Calu3 (cell line): ENCODE measurements at regions not wholly inside any gene's neighbourhood (a gene's known extent, or its start where the extent isn't known, plus 50 kb on each side); places are given as distances from the start of the nearest gene placed in this dataset.
"Not testable (repeated sequence)": the region's sequence is repeated elsewhere in the genome, so short reads cannot be mapped to it uniquely, and the experiment has no call there.

Source experiments
- BruUV-seq: library from RNA; stranded (reverse); fragments of 400-500 nt; replicated peaks from 2 replicates; lab custom pipeline; 2021; lab: Mats Ljungman, UMichigan
- CTCF ChIA-PET: fragments of 300-600 bp; sonication (Branson Sonifier 250); formaldehyde crosslinking; loops from one replicate; lab custom pipeline; 2022; ENCODE audit warnings: antibody characterized with exemption; lab: Charles Lee
- DNase-seq: peaks from one replicate; pipeline ENCODE4 v3.0.0; 2022
- H3K27ac Mint-ChIP-seq: one replicate; pipeline ENCODE4 v1.8.0; 2022; ENCODE audit warnings: mixed read lengths; ENCODE audit not compliant: unreplicated experiment
- H3K27me3 Mint-ChIP-seq: one replicate; pipeline ENCODE4 v1.8.0; 2022; ENCODE audit warnings: mixed read lengths; ENCODE audit not compliant: unreplicated experiment
- H3K36me3 Mint-ChIP-seq: one replicate; pipeline ENCODE4 v1.8.0; 2022; ENCODE audit warnings: mild to moderate bottlenecking, moderate library complexity, mixed read lengths; ENCODE audit not compliant: insufficient read depth, unreplicated experiment
- H3K4me1 Mint-ChIP-seq: one replicate; pipeline ENCODE4 v1.8.0; 2022; ENCODE audit warnings: mild to moderate bottlenecking, low read depth, mixed read lengths; ENCODE audit not compliant: unreplicated experiment
- H3K4me3 Mint-ChIP-seq: one replicate; pipeline ENCODE4 v1.8.0; 2022; ENCODE audit warnings: mild to moderate bottlenecking, low read depth, moderate library complexity, mixed read lengths; ENCODE audit not compliant: unreplicated experiment
- H3K9me3 Mint-ChIP-seq: one replicate; pipeline ENCODE4 v1.8.0; 2022; ENCODE audit warnings: low read depth, mixed read lengths; ENCODE audit not compliant: unreplicated experiment
- CTCF ChIP-seq: fragments of 200-600 bp; IDR thresholded peaks from one replicate; pipeline ENCODE4 v1.8.0; 2022; ENCODE audit warnings: antibody characterized with exemption; ENCODE audit not compliant: unreplicated experiment
- intact Hi-C: fragments of 100-400 bp; cut with micrococcal nuclease; formaldehyde crosslinking; loops from one replicate; pipeline ENCODE4 v1.10.0; 2022; ENCODE audit not compliant: unreplicated experiment

GRCh38 chr13:56752636-56753035 is 388.1 kb upstream of the PRR20A start:
- no peak overlapping the region for H3K4me3 Mint-ChIP-seq
- CTCF ChIA-PET, result no interaction called here
- peaks cover 2% of the 10 kb centered on the region for H3K9me3 Mint-ChIP-seq
- no peaks in the 10 kb centered on the region for H3K36me3 Mint-ChIP-seq
- H3K27me3 Mint-ChIP-seq, result no peaks in the 10 kb centered on the region
- no TSS peak for BruUV-seq
- H3K27ac Mint-ChIP-seq, result no peak overlapping the region
- no peaks in the 10 kb centered on the region for H3K4me1 Mint-ChIP-seq
- intact Hi-C loops, result no loop called here
- no peak for TF ChIP-seq CTCF
- DNase-seq, result no peak

- no peak for DNase-seq
- no peaks in the 10 kb centered on the region for H3K27me3 Mint-ChIP-seq
Measured at GRCh38 chr13:56755181-56755935, 385.4 kb upstream of the PRR20A start.

GRCh38 chr13:56763333-56763732 is 377.4 kb upstream of the PRR20A start:
- H3K36me3 Mint-ChIP-seq, BruUV-seq, H3K27ac Mint-ChIP-seq, DNase-seq, intact Hi-C loops, CTCF ChIA-PET, H3K4me1 Mint-ChIP-seq, H3K9me3 Mint-ChIP-seq, H3K27me3 Mint-ChIP-seq, H3K4me3 Mint-ChIP-seq: not testable (repeated sequence)

More at GRCh38 chr13:56755181-56755935, 385.4 kb upstream of the PRR20A start:
- intact Hi-C loops, result no loop called here
- TF ChIP-seq CTCF, result no peak
- Mint-ChIP-seq H3K4me3 (no peak overlapping the region), H3K27ac (no peak overlapping the region), H3K36me3 (no peaks in the 10 kb centered on the region), H3K4me1 (no peaks in the 10 kb centered on the region), H3K9me3 (peaks cover 4% of the 10 kb centered on the region)
- BruUV-seq, result no TSS peak
- CTCF ChIA-PET, result no interaction called here

- no peak for DNase-seq
- Mint-ChIP-seq H3K27ac (no peak overlapping the region), H3K27me3 (no peaks in the 10 kb centered on the region), H3K9me3 (no peaks in the 10 kb centered on the region), H3K36me3 (no peaks in the 10 kb centered on the region), H3K4me3 (no peak overlapping the region), H3K4me1 (no peaks in the 10 kb centered on the region)
- intact Hi-C loops, result no loop called here
- BruUV-seq, result no TSS peak
- TF ChIP-seq CTCF, result no peak
- CTCF ChIA-PET, result no interaction called here
Measured at GRCh38 chr13:56773148-56773547, 367.6 kb upstream of the PRR20A start.

GRCh38 chr13:56789527-56789926 is 351.2 kb upstream of the PRR20A start:
- no peaks in the 10 kb centered on the region for H3K4me1 Mint-ChIP-seq
- no peaks in the 10 kb centered on the region for H3K27me3 Mint-ChIP-seq
- DNase-seq, result no peak
- peaks cover 2% of the 10 kb centered on the region for H3K9me3 Mint-ChIP-seq
- TF ChIP-seq CTCF, result no peak
- intact Hi-C loops, result no loop called here
- H3K27ac Mint-ChIP-seq, result no peak overlapping the region
- no TSS peak for BruUV-seq
- H3K4me3 Mint-ChIP-seq, result no peak overlapping the region
- CTCF ChIA-PET, result no interaction called here
- H3K36me3 Mint-ChIP-seq, result no peaks in the 10 kb centered on the region
